Right lobe of liver (tissue), 6 donors: ENCODE measurements at regions not wholly inside any gene's neighbourhood (a gene's known extent, or its start where the extent isn't known, plus 50 kb on each side); places are given as distances from the start of the nearest gene placed in this dataset.

Experiments
- ATAC-seq, 4 donors: fragments of 200-7000 bp; cut with Tn5 transposase; one replicate each; pipeline ENCODE4 v1.9.1; 2020; ENCODE audit warnings: mild to moderate bottlenecking in 4 of 4, moderate library complexity in 4 of 4
- DNase-seq, 3 donors: peaks; one replicate each; pipeline ENCODE4 v3.0.0-alpha.2; 2020
- H3K27ac ChIP-seq, 3 donors: fragments of 200-600 bp; one replicate each; pipeline ENCODE4 v1.8.0; 2022
- H3K27me3 ChIP-seq, 2 donors: fragments of 200-600 bp; one replicate each; pipeline ENCODE4 v1.8.0; 2022
- H3K36me3 ChIP-seq, 4 donors: fragments of 200-600 bp; sonication (generic) in 1 of 4; one replicate each; pipeline versions ENCODE4 v1.5.1 to v1.8.0; 2017 to 2022; ENCODE audit warnings: control low read depth in 1 of 4
- H3K4me1 ChIP-seq, 4 donors: fragments of 200-600 bp; sonication (generic) in 1 of 4; one replicate each; pipeline versions ENCODE4 v1.5.1 to v1.8.0; 2017 to 2022; ENCODE audit warnings: control low read depth in 1 of 4
- H3K4me3 ChIP-seq, 3 donors: fragments of 200-600 bp; one replicate each; pipeline ENCODE4 v1.8.0; 2022
- H3K9me3 ChIP-seq, 4 donors: fragments of 200-600 bp; sonication (generic) in 1 of 4; one replicate each; pipeline versions ENCODE4 v1.5.1 to v1.8.0; 2017 to 2022; ENCODE audit warnings: control low read depth in 1 of 4
- POLR2A ChIP-seq: fragments of 450-650 bp; IDR thresholded peaks from one replicate; pipeline ENCODE4 v1.6.1; 2017; ENCODE audit warnings: antibody characterized with exemption, mild to moderate bottlenecking
- WGBS: methylation state at CpG from one replicate; pipeline ENCODE4 v1.1.6; 2018; ENCODE audit warnings: low coverage, low lambda C conversion rate; ENCODE audit not compliant: insufficient coverage; ENCODE audit errors: missing lambda C conversion rate; 5-methylcytosine and 5-hydroxymethylcytosine counted together
- intact Hi-C, 2 donors: fragments of 100-400 bp; cut with DNase I; formaldehyde crosslinking; loops; one replicate each; pipeline versions ENCODE4 v1.11.2 to v1.14.1; 2022
- TF ChIP-seq, protein P1 (sequence below), 4 donors: fragments of 200-600 bp in 3 of 4; fragments of 450-650 bp in 1 of 4; IDR thresholded peaks; one replicate each; pipeline versions ENCODE4 v1.5.1 to v1.8.0; 2016 to 2022; ENCODE audit warnings: antibody characterized with exemption in 4 of 4, mild to moderate bottlenecking in 2 of 4
- donor health status: DM: no; HTN: yes; CAD: no.
- donor health status: DM: no; HTN: no; CAD: no.
- donor health status: DM: no; HTN: no; CAD: no.
- donor health status: DM: no; HTN: yes; CAD: no.
- donor health status: DM: no; HTN: yes; CAD: no.

- ATAC-seq (no peak), DNase-seq (no peak)
- no peak overlapping the region for H3K27ac ChIP-seq
- TF ChIP-seq, protein P1, sequence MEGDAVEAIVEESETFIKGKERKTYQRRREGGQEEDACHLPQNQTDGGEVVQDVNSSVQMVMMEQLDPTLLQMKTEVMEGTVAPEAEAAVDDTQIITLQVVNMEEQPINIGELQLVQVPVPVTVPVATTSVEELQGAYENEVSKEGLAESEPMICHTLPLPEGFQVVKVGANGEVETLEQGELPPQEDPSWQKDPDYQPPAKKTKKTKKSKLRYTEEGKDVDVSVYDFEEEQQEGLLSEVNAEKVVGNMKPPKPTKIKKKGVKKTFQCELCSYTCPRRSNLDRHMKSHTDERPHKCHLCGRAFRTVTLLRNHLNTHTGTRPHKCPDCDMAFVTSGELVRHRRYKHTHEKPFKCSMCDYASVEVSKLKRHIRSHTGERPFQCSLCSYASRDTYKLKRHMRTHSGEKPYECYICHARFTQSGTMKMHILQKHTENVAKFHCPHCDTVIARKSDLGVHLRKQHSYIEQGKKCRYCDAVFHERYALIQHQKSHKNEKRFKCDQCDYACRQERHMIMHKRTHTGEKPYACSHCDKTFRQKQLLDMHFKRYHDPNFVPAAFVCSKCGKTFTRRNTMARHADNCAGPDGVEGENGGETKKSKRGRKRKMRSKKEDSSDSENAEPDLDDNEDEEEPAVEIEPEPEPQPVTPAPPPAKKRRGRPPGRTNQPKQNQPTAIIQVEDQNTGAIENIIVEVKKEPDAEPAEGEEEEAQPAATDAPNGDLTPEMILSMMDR (IDR thresholded peaks at IDR 0.05), result no peak
- TF ChIP-seq POLR2A, result no peak
- H3K36me3 ChIP-seq, result no peaks in the 10 kb centered on the region
- no peaks in the 10 kb centered on the region for H3K9me3 ChIP-seq
- intact Hi-C loops, result no loop called here
- no peaks in the 10 kb centered on the region for H3K27me3 ChIP-seq
- H3K4me3 ChIP-seq, result no peak overlapping the region
- 24% methylated on average over 3 of the region's 3 CpGs for WGBS
- no peaks in the 10 kb centered on the region for H3K4me1 ChIP-seq
Measured at GRCh38 chr1:78275906-78276685, 214.7 kb upstream of the PTGFR start.

DNA sequence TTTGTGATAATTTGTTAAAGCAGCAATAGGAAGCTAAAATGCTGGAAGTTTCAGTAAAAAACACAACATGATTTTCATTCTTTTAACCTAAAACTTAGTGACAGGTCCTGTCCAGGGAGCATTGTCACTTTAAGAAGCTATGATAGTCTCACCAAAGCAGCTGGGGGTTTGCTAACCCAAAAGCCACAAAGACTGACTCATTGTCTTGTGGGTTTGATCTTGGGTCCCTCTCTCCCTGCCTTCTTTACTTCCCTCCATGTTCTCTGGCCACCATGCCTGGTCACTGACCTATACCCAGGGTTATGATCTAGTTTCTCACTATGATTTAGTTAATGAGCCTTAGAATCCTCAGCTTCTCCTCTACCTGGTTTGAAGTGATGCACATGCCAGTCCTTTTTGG is 213.5 kb upstream of the PTGFR start:
- Histone ChIP-seq H3K9me3 (no peaks in the 10 kb centered on the region), H3K4me3 (no peak overlapping the region), H3K36me3 (no peaks in the 10 kb centered on the region), H3K27me3 (no peaks in the 10 kb centered on the region), H3K27ac (no peak overlapping the region), H3K4me1 (no peaks in the 10 kb centered on the region)
- ATAC-seq, result no peak
- TF ChIP-seq, protein P1 (IDR thresholded peaks at IDR 0.05), result no peak
- no peak for TF ChIP-seq POLR2A
- no peak for DNase-seq
- intact Hi-C loops, result no loop called here

DNA sequence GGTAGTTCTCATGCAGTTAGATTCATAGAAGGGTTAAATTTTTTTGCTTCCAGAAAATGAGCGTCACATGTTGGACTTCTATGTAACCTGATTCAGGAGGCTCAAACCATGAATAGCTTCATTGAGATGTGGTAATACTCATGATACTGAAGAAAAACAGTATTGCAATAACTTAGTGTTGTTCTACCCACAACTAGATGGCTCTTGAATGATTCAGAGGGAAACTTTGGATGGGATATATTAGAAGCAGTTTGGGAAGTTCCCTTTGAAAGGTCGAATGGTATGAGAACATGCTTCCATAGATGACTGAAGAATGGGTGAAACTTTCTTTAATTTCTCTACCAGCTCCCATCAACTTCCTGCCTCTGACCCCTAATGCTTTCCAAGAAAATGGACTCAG is 211.7 kb upstream of the PTGFR start:
- H3K27ac ChIP-seq, result no peak overlapping the region
- H3K9me3 ChIP-seq, result no peaks in the 10 kb centered on the region
- no peak for TF ChIP-seq POLR2A
- TF ChIP-seq, protein P1 (IDR thresholded peaks at IDR 0.05), result no peak

GRCh38 chr1:78280626-78281025 is 210.1 kb upstream of the PTGFR start:
- H3K27ac ChIP-seq, result no peak overlapping the region
- 68% methylated on average over 2 of the region's 2 CpGs for WGBS
- H3K36me3 ChIP-seq, result no peaks in the 10 kb centered on the region
- TF ChIP-seq POLR2A, result no peak
- TF ChIP-seq, protein P1 (IDR thresholded peaks at IDR 0.05), result no peak
- no peak for ATAC-seq
- no peaks in the 10 kb centered on the region for H3K9me3 ChIP-seq
- no peak overlapping the region for H3K4me3 ChIP-seq
- no peaks in the 10 kb centered on the region for H3K27me3 ChIP-seq
- DNase-seq, result no peak
- peaks cover 0 to 17% (median 3%) of the 10 kb centered on the region in 4 donors for H3K4me1 ChIP-seq
- intact Hi-C loops, result no loop called here

More for the DNA sequence above, 211.7 kb upstream of the PTGFR start:
- Histone ChIP-seq H3K4me3 (no peak overlapping the region), H3K36me3 (no peaks in the 10 kb centered on the region), H3K4me1 (peaks cover 0 to 6% (median 3%) of the 10 kb centered on the region in 4 donors), H3K27me3 (no peaks in the 10 kb centered on the region)
- ATAC-seq, result no peak
- WGBS, result 45% methylated on average over 2 of the region's 2 CpGs
- DNase-seq, result no peak
- intact Hi-C loops, result no loop called here
